Stimulated activated CD4-positive, alpha-beta T cell treated with anti-CD3 and anti-CD28 coated beads, Interleukin-4, amount 100 ng/mL, for 48 hours (primary cell): ENCODE measurements at regions not wholly inside any gene's neighbourhood (a gene's known extent, or its start where the extent isn't known, plus 50 kb on each side); places are given as distances from the start of the nearest gene placed in this dataset.

Experiments used
- DNase-seq, 2 donors: peaks; one replicate each; pipeline ENCODE4 v3.0.0-alpha.2; 2020; ENCODE audit warnings: low read depth in 2 of 2

DNA sequence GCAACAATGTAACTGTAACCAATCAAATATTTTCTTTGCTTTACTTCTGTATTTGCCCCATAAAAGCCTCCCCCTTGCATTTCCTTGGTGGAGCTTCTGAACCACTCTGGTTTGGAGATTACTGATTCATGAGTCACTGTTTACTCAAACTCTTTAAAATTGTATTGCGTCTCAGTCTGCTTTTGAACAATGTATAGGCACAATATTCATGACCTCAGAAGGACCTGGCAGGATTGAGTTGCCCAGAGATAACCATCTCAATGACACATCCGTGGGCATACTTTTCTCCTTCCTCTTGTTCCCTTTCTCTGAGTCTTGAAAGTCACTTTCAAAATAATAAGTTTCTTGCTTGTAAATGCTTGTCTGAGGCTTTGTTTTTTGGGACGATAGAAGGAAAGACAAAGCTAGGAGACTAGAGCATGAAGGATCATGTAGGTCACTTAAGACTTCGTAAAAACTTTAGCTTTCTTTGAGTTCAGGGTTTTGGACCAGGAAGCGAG lies 57.1 kb upstream of the POU1F1 start:
- peak in 1 of 2 donors; percentile 21 for DNase-seq

DNA sequence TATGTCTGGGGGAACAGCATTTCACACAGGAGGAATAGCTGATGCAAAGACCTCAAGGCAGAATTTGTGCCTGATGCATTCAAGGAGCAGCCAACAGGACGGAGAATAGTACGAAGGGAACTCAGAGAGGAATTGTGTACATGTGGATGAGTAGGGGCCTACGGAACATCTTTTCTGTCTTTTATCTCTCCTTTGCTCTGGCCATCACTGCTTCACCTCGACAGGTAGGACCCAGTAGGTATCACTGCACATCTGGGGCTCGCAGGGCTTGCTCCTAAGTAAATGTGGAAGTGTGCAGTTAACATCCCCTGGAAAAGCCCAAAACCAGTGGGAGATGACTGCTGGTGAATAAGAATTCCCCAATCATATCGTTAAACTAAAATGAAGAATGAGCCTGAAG lies 56.4 kb upstream of the POU1F1 start:
- no peak for DNase-seq

DNA sequence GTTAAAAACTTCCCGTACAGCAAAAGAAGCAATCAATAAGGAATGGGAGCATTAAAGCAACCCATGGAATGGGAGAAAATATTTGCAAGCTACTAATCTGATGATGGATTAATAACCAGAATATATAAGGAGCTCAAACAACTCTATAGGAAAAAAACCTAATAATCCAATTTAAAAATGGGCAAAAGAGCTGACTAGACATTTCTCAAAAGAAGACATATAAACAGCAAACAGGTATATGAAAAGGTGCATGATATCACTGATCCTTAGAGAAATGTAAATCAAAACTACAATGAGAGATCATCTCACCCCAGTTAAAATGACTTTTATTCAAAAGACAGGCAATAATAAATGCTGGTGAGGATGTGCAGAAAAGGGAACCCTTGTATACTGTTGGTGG lies 52.7 kb upstream of the POU1F1 start:
- DNase-seq: no peak
